ENCODE measurements at regions not wholly inside any gene's neighbourhood (a gene's known extent, or its start where the extent isn't known, plus 50 kb on each side); places are given as distances from the start of the nearest gene placed in this dataset.
"Not testable (repeated sequence)": the region's sequence is repeated elsewhere in the genome, so short reads cannot be mapped to it uniquely, and the experiment has no call there.

DNA sequence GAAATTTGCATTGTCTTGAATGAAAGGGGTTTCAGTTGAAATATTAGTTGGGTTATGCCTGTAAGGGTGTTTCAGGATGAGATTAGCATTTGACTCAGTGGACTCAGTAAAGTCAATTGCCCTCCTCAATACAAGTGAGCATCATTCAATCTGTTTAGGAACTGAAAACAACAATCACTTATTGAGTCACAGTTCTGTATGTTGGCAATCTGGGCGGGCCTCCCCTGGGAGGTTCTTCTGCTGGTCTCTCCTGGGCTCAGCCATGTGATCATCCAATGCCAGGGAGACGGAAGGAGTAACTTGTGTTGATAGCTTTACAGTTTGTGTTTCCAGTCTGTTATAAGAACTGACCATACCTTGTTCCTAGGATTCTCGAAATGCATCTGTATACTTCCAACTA is 262.9 kb upstream of the RUNX1 start:
- no peak for DNase-seq (ENCODE audit: low read depth in 4 of 4, low spot score in 3 of 4)

- DNase-seq (ENCODE audit: low read depth in 4 of 4, low spot score in 3 of 4) = no peak
Measured at GRCh38 chr21:35309316-35309715, 260.2 kb upstream of the RUNX1 start.

DNA sequence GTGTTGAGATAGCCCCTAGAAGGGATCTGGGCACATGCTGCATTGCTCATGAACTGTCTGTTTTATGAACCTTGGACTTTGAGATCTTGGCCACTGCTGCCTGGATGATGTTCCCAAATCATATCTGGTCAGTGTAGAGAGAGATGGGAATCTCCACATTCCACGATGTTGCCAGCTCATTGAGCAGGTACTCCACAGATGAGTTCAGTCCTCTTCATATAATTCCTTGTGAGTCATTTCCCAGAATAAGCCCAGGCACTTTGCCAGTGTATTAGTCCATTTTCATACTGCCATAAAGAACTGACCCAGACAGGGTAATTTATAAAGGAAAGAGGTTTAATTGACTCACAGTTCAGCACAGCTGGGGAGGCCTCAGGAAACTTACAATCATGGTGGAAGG is 254.0 kb upstream of the RUNX1 start:
- no peak for DNase-seq (ENCODE audit: low read depth in 4 of 4, low spot score in 3 of 4)

DNA sequence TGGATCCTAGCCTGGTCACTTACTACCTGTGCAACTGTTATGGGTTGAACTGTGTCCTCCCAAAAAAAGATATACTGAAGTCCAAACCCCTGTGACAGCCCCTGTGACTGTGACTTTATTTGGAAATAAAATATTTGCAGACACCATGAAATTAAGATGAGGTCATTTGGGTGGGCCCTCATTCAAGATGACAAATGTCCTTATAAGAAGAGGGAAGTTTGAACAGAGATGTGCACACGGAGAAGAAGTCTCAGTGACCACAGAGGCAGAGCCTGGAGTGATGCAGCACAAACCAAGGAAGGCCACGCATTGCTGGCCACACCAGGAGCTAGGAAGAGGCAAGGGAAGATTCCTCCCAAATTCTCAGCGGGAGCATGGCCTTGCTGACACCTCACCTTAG is 249.7 kb upstream of the RUNX1 start:
- no peak for DNase-seq (ENCODE audit: low read depth in 4 of 4, low spot score in 3 of 4)

- DNase-seq (ENCODE audit: low read depth in 4 of 4, low spot score in 3 of 4) = no peak
Measured at GRCh38 chr21:35297665-35298064, 248.6 kb upstream of the RUNX1 start.

- DNase-seq (ENCODE audit: low read depth in 4 of 4, low spot score in 3 of 4) = peak in 1 of 4 donors; percentile 17
Measured at GRCh38 chr21:35294231-35294898, 245.3 kb upstream of the RUNX1 start.

DNA sequence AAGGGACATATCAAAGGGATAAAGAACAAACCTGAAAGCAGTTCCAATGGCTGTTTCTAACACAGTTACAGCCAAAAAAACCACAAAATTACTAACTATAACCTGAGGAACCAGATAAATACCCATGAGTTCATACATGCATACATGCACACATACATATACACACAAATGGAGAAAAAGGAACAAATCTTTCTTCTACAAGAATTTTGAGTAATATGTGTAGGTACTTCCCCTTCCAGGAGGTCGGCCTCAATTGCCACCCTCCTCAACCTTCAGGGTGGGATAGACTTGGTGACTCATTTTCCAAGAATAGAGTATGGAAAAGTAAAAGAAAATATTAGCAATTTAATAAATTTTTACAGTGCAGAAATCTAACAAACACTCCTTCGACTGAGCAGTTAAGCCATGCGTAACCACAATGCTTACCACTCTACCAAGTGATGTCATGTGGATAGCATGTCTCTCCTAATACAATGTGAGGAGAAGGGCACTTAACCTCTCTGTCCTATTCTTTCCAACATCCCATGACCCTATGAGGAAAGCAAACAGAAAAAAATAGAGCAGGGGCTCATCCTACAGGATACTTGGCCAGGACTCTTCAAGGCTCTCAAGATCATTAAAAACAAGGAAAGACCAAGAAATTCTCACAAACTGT is 243.0 kb upstream of the RUNX1 start:
- no peak for DNase-seq (ENCODE audit: low read depth in 4 of 4, low spot score in 3 of 4)

- DNase-seq (ENCODE audit: low read depth in 4 of 4, low spot score in 3 of 4) = no peak
Measured at GRCh38 chr21:35291034-35291433, 241.9 kb upstream of the RUNX1 start.

- DNase-seq (ENCODE audit: low read depth in 4 of 4, low spot score in 3 of 4) = no peak
Measured at GRCh38 chr21:35288238-35288637, 239.1 kb upstream of the RUNX1 start.

DNA sequence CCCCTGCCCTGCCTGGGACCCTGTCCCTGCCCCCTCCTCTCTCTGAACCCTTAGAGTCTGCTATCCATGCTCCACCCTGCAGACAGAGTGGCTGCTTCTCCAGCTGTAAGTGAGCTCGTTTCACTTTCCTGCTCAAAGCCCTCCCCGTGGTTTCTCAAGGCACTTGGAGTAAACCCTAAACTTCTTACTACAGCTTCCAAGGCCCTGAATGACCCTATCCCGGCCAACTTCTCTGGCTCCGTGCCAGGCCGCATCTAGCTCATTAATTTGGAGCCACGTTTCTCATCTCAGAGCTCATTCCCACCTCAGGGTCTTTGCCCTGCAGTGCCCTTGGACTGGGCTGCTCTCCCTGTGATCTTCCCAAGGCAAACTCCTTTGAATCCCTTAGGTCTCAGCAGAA is 235.1 kb upstream of the RUNX1 start:
- no peak for DNase-seq (ENCODE audit: low read depth in 4 of 4, low spot score in 3 of 4)

DNA sequence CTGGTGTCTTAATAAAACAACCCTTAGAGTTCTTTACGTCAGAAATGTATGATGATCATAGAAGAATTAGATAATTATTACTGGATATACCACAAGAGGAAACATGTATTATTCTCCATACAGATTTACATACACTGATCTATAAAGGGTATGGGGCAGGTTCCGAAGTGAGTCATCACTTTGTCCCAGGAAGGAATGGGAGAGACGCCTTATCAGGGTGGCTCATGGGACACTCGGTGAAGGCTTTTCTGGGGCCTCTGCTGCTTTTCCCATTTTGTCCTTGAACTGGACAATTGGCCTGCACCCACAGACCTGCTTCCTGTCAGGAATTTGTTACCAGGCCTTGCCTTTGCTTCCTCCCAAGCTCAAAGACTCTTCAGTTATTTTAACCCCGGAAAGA is 233.8 kb upstream of the RUNX1 start:
- no peak for DNase-seq (ENCODE audit: low read depth in 4 of 4, low spot score in 3 of 4)

DNA sequence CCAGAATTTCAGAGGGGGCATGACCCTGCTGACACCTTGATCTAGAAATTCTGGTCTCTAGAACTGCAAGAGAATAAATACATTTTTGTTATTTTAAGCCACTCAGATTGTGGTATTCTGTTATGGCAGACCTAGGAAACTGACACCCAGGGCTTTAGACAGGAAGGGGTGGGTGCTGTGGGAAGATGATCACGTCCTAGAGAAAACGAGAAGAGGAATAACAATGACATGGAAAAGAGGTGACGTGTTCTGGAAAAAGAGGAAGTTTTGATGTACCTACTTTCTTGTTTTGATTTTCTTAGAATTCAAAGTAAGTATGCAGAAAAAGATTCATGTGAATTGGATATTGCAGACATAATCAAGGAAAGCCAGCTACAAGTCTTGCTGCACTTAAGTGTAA is 232.9 kb upstream of the RUNX1 start:
- no peak for DNase-seq (ENCODE audit: low read depth in 4 of 4, low spot score in 3 of 4)

GRCh38 chr21:35280231-35280630 is 231.1 kb upstream of the RUNX1 start:
- DNase-seq (ENCODE audit: low read depth in 4 of 4, low spot score in 3 of 4) = no peak

DNA sequence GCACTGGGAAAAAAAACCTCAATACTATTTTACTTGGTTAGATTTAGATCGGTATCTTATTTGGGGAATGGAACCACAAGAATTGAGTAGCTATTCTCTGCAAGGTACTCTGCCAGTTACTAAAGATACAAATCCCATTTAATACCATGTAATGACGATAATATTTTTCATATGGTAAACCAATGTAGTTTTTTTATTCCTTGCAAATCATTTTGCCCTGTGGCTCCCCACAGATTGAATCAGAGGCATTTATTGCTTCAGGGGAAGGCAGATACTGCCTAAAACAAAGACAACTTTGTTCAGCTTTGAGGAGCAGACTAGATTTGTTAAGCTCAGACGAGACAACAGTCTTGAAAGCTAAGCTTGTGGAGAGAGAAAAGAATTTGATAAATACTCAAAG is 226.7 kb upstream of the RUNX1 start:
- no peak for DNase-seq (ENCODE audit: low read depth in 4 of 4, low spot score in 3 of 4)

GRCh38 chr21:35274923-35275322 is 225.8 kb upstream of the RUNX1 start:
- DNase-seq (ENCODE audit: low read depth in 4 of 4, low spot score in 3 of 4) = no peak

- no peak for DNase-seq (ENCODE audit: low read depth in 4 of 4, low spot score in 3 of 4)
Measured at GRCh38 chr21:35274090-35274489, 225.0 kb upstream of the RUNX1 start.

GRCh38 chr21:35273333-35273732 is 224.2 kb upstream of the RUNX1 start:
- DNase-seq (ENCODE audit: low read depth in 4 of 4, low spot score in 3 of 4) = no peak

DNA sequence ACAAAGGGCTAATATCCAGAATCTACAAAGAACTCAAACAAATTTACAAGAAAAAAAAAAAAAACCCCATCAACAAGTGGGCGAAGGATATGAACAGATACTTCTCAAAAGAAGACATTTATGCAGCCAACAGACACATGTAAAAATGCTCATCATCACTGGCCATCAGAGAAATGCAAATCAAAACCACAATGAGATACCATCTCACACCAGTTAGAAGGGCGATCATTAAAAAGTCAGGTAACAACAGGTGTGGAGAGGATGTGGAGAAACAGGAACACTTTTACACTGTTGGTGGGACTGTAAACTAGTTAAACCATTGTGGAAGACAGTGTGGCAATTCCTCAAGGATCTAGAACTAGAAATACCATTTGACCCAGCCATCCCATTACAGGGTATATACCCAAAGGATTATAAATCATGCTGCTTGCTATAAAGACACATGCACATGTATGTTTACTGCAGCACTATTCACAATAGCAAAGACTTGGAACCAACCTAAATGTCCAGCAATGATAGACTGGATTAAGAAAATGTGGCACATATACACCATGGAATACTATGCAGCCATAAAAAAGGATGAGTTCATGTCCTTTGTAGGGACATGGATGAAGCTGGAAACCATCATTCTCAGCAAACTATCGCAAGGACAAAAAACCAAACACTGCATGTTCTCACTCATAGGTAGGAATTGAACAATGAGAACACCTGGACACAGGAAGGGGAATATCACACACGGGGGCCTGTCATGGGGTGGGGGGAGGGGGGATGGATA is 222.4 kb upstream of the RUNX1 start:
- not testable (repeated sequence) for DNase-seq (ENCODE audit: low read depth in 4 of 4, low spot score in 3 of 4)

- DNase-seq (ENCODE audit: low read depth in 4 of 4, low spot score in 3 of 4) = no peak
Measured at GRCh38 chr21:35268817-35269216, 219.7 kb upstream of the RUNX1 start.

DNA sequence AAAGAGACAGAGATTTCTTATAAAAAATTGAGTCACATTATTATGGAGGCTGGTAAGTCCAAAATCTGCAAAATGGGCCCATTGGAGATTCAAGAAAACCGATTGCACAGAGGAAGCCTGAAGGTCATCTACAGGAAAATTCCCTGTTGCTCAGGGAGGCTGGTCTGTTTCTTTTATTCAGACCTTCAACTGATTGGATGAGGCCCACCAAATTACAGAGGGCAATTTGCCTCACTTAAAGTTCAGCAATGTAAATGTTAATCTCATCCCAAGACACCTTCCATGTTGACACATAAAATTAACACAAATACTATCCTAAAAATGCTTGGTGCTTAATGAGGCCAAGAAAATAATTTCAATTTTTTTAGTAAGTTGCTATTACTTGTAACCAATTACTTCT is 219.2 kb upstream of the RUNX1 start:
- DNase-seq (ENCODE audit: low read depth in 4 of 4, low spot score in 3 of 4) = no peak

- no peak for DNase-seq (ENCODE audit: low read depth in 4 of 4, low spot score in 3 of 4)
Measured at GRCh38 chr21:35266546-35266945, 217.4 kb upstream of the RUNX1 start.

Data from left renal pelvis (tissue), 4 donors.